Fibroblast of villous mesenchyme (primary cell): ENCODE measurements at regions not wholly inside any gene's neighbourhood (a gene's known extent, or its start where the extent isn't known, plus 50 kb on each side); places are given as distances from the start of the nearest gene placed in this dataset.

Experiments used
- DNase-seq: peaks from one replicate; pipeline ENCODE4 v3.0.0-alpha.2; 2010; ENCODE audit warnings: low read depth
- H3K4me3 ChIP-seq: 2 replicates; pipeline ENCODE4 v1.5.1; 2011; ENCODE audit warnings: low read depth, mild to moderate bottlenecking, low read length
- CTCF ChIP-seq: IDR thresholded peaks from 2 replicates; pipeline ENCODE4 v1.5.1; 2012; ENCODE audit warnings: low read depth, mild to moderate bottlenecking, low read length; ENCODE audit not compliant: insufficient read depth

DNA sequence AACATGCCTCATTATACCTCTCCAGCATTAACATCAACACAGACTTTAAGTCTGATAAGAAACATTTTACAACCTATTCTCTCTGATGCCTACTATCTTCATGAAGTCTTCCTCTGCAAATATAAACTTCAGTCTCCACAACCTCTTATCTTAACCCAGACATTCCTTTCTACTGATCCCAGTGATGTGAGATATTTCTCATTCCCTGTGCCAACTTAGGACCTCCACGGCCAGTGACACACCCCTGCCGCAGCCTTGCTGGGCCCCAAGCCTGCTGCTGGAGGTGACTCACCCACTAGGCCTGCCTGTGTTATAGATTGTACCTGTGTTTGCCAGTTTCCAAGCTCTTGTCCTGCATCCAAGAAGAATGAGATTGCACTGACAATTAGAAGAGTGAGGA, 734.5 kb upstream of the CADM2 start:
- no peak overlapping the region for H3K4me3 ChIP-seq
- no peak for TF ChIP-seq CTCF
- no peak for DNase-seq

DNA sequence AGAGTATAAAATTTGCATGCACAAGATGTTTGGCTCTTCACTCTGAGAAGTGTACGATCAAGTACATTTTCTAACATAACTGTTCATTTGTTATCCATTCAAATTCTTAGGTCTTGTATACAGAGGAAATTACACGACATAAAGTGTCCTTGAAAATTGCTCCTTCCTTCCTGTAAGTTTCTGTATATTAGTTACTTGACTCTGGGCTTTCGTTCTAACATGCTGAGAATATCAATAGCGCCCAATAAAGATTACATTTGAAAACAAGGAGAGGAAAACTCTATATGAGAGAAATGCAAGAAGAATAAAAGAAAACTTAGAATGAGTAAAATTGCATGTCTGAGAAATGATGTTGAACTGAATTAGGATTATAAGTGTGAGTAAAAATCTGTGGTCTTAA, 722.5 kb upstream of the CADM2 start:
- TF ChIP-seq CTCF = no peak
- no peak overlapping the region for H3K4me3 ChIP-seq
- no peak for DNase-seq

DNA sequence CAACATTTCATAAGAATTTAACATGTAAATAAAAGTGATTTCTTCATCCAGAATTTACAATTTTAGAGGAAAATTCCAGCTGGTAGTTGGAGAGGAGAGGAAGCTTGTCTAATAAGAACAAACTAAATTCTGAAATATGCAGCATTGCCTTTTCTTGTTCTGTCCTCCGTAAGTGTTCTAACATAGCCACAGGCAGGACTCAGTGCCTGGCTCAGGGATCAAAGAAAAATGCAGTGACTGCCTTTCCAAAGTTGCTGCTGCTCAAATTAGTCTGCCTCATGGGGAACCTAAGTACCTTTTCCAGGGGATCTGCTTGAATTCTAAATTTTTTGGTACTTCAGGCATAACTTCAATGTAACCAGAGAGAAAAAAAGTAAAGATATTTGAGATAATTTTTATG, 713.0 kb upstream of the CADM2 start:
- no peak overlapping the region for H3K4me3 ChIP-seq
- no peak for DNase-seq
- TF ChIP-seq CTCF = no peak

DNA sequence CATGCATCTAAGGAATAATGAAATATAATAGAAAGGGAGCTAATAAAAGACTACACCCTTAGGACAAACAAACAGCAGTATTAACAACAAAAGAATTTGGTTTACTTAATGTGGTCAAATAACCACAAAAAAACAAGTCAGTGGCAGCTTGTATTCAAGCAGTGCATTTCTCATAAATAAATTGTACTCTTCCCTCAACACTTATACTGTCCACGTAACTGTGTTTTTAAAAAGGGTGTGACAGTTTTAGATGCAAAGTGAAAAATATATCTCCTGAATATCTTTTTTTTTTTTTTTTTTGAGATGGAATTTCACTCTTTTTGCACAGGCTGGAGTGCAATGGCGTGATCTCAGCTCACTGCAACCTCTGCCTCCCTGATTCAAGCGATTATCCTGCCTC, 698.2 kb upstream of the CADM2 start:
- H3K4me3 ChIP-seq = no peak overlapping the region
- no peak for DNase-seq

GRCh38 chr3:84265768-84266167, 693.0 kb upstream of the CADM2 start:
- no peak overlapping the region for H3K4me3 ChIP-seq
- no peak for TF ChIP-seq CTCF
- no peak for DNase-seq

More for the DNA sequence above, 698.2 kb upstream of the CADM2 start:
- TF ChIP-seq CTCF = no peak

DNA sequence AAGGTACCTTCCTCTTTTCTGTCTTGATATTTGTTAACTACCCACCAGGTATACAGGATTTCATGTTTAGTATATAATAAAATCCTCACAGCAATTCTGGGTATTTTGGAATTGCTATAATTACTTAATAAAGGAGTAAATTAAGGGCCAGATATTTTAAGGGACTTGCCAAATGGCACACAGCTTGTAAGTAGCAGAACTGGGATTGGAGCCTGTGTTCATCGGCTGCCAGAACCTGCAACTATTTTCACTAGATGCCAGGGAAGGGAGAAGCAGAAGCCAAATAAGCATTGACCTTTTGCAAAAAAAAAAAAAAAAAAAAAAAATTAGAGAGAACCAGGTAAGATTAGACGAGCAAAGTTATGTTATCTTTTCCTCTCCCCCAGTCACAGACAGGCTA, 683.3 kb upstream of the CADM2 start:
- no peak for TF ChIP-seq CTCF

GRCh38 chr3:84277562-84278224, 681.1 kb upstream of the CADM2 start:
- TF ChIP-seq CTCF = no peak
- no peak for DNase-seq
- no peak overlapping the region for H3K4me3 ChIP-seq

More for the DNA sequence above, 683.3 kb upstream of the CADM2 start:
- no peak overlapping the region for H3K4me3 ChIP-seq
- DNase-seq = no peak
